Peyer's patch (tissue), 4 donors: ENCODE measurements at regions not wholly inside any gene's neighbourhood (a gene's known extent, or its start where the extent isn't known, plus 50 kb on each side); places are given as distances from the start of the nearest gene placed in this dataset.

Experiments used
- POLR2A ChIP-seq, 2 donors: fragments of 450-650 bp; IDR thresholded peaks; one replicate each; pipeline ENCODE4 v1.5.1; 2017; ENCODE audit warnings: antibody characterized with exemption in 2 of 2, mild to moderate bottlenecking in 2 of 2, moderate library complexity in 2 of 2
- TF ChIP-seq, protein P1 (sequence below), 6 experiments: fragments of 450-650 bp in 4 of 6; fragments of 200-600 bp in 2 of 6; sonication (generic) in 1 of 6; IDR thresholded peaks; one replicate each; pipeline ENCODE4 v1.5.1; 2017 to 2019; ENCODE audit warnings: antibody characterized with exemption in 6 of 6, mild to moderate bottlenecking in 3 of 6, moderate library complexity in 1 of 6

DNA sequence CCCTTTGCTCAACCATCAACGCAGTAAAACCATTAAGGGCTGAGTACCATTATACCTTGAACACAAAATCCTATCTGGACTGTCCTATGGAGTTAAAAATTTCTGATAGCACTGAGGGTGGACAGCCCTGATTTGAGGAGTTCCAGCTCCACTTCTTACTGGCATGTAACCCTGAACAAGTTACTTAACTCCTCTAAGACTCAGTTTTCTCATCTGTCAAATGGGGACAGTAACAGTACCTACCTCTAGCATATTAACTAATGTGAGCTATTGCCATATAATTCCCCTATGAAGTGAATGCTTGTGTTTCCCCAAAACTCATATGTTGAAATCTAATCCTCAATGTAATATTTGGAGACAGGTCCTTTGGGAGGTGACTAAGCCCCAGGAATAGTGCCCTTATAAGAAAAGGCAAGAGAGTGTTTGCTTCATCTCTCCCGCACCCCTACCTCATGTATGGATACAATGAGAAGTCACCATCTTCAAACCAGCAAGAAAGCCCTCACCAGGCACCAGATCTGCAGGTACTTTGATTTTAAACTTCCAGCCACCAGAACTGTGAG, 61.9 kb upstream of the DOCK9 start:
- TF ChIP-seq, protein P1, sequence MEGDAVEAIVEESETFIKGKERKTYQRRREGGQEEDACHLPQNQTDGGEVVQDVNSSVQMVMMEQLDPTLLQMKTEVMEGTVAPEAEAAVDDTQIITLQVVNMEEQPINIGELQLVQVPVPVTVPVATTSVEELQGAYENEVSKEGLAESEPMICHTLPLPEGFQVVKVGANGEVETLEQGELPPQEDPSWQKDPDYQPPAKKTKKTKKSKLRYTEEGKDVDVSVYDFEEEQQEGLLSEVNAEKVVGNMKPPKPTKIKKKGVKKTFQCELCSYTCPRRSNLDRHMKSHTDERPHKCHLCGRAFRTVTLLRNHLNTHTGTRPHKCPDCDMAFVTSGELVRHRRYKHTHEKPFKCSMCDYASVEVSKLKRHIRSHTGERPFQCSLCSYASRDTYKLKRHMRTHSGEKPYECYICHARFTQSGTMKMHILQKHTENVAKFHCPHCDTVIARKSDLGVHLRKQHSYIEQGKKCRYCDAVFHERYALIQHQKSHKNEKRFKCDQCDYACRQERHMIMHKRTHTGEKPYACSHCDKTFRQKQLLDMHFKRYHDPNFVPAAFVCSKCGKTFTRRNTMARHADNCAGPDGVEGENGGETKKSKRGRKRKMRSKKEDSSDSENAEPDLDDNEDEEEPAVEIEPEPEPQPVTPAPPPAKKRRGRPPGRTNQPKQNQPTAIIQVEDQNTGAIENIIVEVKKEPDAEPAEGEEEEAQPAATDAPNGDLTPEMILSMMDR (IDR thresholded peaks at IDR 0.05), result no peak
- TF ChIP-seq POLR2A (IDR thresholded peaks at IDR 0.05), result no peak
